Osteoblast (primary cell): ENCODE measurements at regions not wholly inside any gene's neighbourhood (a gene's known extent, or its start where the extent isn't known, plus 50 kb on each side); places are given as distances from the start of the nearest gene placed in this dataset.

Experiments
- DNase-seq: peaks from one replicate; pipeline ENCODE4 v3.0.0; 2011; ENCODE audit warnings: low spot score, mixed read lengths; ENCODE audit not compliant: insufficient read length; ENCODE audit errors: missing footprints
- H2AFZ ChIP-seq: 2 replicates; pipeline ENCODE4 v1.6.0; 2011; ENCODE audit warnings: mild to moderate bottlenecking, low read length
- H3K27ac ChIP-seq: 2 replicates; pipeline ENCODE4 v1.5.1; 2011; ENCODE audit warnings: mild to moderate bottlenecking, low read depth, low read length, moderate library complexity
- H3K27me3 ChIP-seq: 2 replicates; pipeline ENCODE4 v1.6.0; 2012; ENCODE audit warnings: mild to moderate bottlenecking, control low read depth, inconsistent platforms, low read length, moderate library complexity; ENCODE audit not compliant: insufficient read depth
- H3K36me3 ChIP-seq: 2 replicates; pipeline ENCODE4 v1.5.1; 2011; ENCODE audit warnings: mild to moderate bottlenecking, low read length, control low read depth, moderate library complexity; ENCODE audit not compliant: insufficient read depth
- H3K4me1 ChIP-seq: 2 replicates; pipeline ENCODE4 v1.5.1; 2011; ENCODE audit warnings: mild to moderate bottlenecking, low read length, control low read depth, moderate library complexity; ENCODE audit not compliant: insufficient read depth
- H3K4me2 ChIP-seq: 2 replicates; pipeline ENCODE4 v1.6.0; 2011; ENCODE audit warnings: mild to moderate bottlenecking, low read length; ENCODE audit not compliant: insufficient read depth
- H3K4me3 ChIP-seq: fragments of 200-600 bp; sonication (generic); 3 replicates; pipeline ENCODE4 v1.5.1; 2012; ENCODE audit warnings: mild to moderate bottlenecking, low read length, inconsistent platforms; ENCODE audit not compliant: insufficient read depth
- H3K79me2 ChIP-seq: 2 replicates; pipeline ENCODE4 v1.6.0; 2012; ENCODE audit warnings: mild to moderate bottlenecking, low read length, control low read depth, inconsistent platforms; ENCODE audit not compliant: insufficient read depth
- H3K9me3 ChIP-seq: 2 replicates; pipeline ENCODE4 v1.5.1; 2011; ENCODE audit warnings: low read depth, low read length, control low read depth
- H4K20me1 ChIP-seq: 2 replicates; pipeline ENCODE4 v1.6.0; 2012; ENCODE audit warnings: mild to moderate bottlenecking, low read length, control low read depth; ENCODE audit not compliant: insufficient read depth
- TF ChIP-seq, protein P1 (sequence below): IDR thresholded peaks from 2 replicates; pipeline ENCODE4 v1.5.1; 2011; ENCODE audit warnings: mild to moderate bottlenecking, low read depth, low read length, moderate library complexity; ENCODE audit errors: extremely low read depth

DNA sequence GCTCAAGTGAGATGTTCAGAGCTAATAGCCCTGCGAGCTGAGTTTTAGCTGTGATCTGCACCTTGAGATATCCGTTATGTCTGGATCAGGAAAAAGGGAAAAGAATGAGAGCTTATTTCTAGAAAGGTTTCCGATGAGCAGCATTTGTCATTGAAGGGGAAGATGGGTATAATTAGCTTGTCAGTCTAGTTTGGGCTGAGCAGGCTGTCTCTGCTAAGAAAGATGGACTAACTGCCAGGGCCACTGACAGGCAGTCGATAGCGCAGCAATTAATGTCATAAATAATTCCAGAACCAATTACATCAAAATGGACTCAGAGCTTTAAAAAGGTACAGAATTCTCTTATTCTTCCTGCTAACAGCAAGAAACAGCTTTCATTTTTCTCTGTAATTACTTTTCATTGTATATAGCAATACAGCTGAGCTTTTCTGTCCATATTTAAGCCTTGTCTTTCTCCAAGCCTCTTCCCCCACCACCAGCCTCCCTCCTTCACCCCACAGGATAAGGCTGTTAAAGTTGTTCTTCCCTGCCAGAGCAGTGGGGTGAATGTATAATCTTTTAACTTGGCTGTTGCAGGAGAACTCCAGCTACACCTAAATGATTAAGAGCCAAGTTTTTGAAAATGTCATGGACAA is 1006.5 kb downstream of the KCNMA1 start:
- Histone ChIP-seq H3K27me3 (no peaks in the 10 kb centered on the region), H3K4me1 (no peaks in the 10 kb centered on the region), H3K79me2 (no peaks in the 10 kb centered on the region), H3K4me2 (no peak overlapping the region), H3K4me3 (no peak overlapping the region), H2AFZ (no peak overlapping the region), H3K27ac (no peak overlapping the region), H4K20me1 (no peaks in the 10 kb centered on the region), H3K36me3 (no peaks in the 10 kb centered on the region), H3K9me3 (no peaks in the 10 kb centered on the region)
- TF ChIP-seq, protein P1, sequence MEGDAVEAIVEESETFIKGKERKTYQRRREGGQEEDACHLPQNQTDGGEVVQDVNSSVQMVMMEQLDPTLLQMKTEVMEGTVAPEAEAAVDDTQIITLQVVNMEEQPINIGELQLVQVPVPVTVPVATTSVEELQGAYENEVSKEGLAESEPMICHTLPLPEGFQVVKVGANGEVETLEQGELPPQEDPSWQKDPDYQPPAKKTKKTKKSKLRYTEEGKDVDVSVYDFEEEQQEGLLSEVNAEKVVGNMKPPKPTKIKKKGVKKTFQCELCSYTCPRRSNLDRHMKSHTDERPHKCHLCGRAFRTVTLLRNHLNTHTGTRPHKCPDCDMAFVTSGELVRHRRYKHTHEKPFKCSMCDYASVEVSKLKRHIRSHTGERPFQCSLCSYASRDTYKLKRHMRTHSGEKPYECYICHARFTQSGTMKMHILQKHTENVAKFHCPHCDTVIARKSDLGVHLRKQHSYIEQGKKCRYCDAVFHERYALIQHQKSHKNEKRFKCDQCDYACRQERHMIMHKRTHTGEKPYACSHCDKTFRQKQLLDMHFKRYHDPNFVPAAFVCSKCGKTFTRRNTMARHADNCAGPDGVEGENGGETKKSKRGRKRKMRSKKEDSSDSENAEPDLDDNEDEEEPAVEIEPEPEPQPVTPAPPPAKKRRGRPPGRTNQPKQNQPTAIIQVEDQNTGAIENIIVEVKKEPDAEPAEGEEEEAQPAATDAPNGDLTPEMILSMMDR: no peak
- no peak for DNase-seq

GRCh38 chr10:76628801-76629200 is 1008.8 kb downstream of the KCNMA1 start:
- no peaks in the 10 kb centered on the region for H3K27me3 ChIP-seq
- H3K36me3 ChIP-seq: no peaks in the 10 kb centered on the region
- H3K4me2 ChIP-seq: no peak overlapping the region
- no peak overlapping the region for H3K27ac ChIP-seq
- TF ChIP-seq, protein P1: no peak
- no peak overlapping the region for H3K4me3 ChIP-seq
- peak overlapping the region; percentile 19 for H2AFZ ChIP-seq
- DNase-seq: no peak
- no peaks in the 10 kb centered on the region for H3K79me2 ChIP-seq
- H3K9me3 ChIP-seq: no peaks in the 10 kb centered on the region
- H4K20me1 ChIP-seq: no peaks in the 10 kb centered on the region
- H3K4me1 ChIP-seq: no peaks in the 10 kb centered on the region

- H4K20me1 ChIP-seq: no peaks in the 10 kb centered on the region
- no peaks in the 10 kb centered on the region for H3K79me2 ChIP-seq
- TF ChIP-seq, protein P1: no peak
- DNase-seq: no peak
- no peak overlapping the region for H2AFZ ChIP-seq
- no peak overlapping the region for H3K4me3 ChIP-seq
- H3K27ac ChIP-seq: no peak overlapping the region
- H3K9me3 ChIP-seq: no peaks in the 10 kb centered on the region
- H3K4me2 ChIP-seq: no peak overlapping the region
- no peaks in the 10 kb centered on the region for H3K4me1 ChIP-seq
- no peaks in the 10 kb centered on the region for H3K36me3 ChIP-seq
- no peaks in the 10 kb centered on the region for H3K27me3 ChIP-seq
Observed at GRCh38 chr10:76626386-76626785, 1011.2 kb downstream of the KCNMA1 start.

DNA sequence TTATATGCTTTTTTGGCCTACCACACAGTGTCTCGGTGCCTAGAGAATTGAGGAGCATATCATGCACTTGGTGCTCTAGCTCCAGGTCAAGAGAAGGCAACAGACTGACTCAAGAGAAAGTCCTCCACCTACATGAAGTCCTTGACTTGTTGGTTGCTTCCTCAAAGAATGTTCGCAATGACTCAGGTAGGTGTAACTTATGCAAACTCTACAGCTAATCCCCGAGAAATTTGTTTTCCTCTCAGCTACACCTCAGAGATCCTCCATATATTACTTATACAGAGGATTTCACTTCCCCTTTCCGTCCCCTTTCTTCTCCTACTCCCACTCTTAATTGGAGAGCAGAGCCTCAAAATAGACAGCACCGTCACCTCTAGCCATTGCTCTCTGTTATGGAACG is 1013.1 kb downstream of the KCNMA1 start:
- Histone ChIP-seq H3K9me3 (no peaks in the 10 kb centered on the region), H3K4me2 (no peak overlapping the region), H3K4me1 (no peaks in the 10 kb centered on the region), H3K79me2 (no peaks in the 10 kb centered on the region), H3K4me3 (no peak overlapping the region), H3K36me3 (no peaks in the 10 kb centered on the region), H3K27ac (no peak overlapping the region), H2AFZ (no peak overlapping the region), H4K20me1 (no peaks in the 10 kb centered on the region), H3K27me3 (no peaks in the 10 kb centered on the region)
- no peak for DNase-seq
- TF ChIP-seq, protein P1: no peak
